GM12873 (cell line): ENCODE measurements at regions not wholly inside any gene's neighbourhood (a gene's known extent, or its start where the extent isn't known, plus 50 kb on each side); places are given as distances from the start of the nearest gene placed in this dataset.

Source experiments
- TF ChIP-seq, protein P1 (sequence below): IDR thresholded peaks from 2 replicates; pipeline ENCODE4 v1.5.1; 2012; ENCODE audit warnings: low read depth, mild to moderate bottlenecking, moderate library complexity, low read length, control low read depth; ENCODE audit not compliant: insufficient read depth; ENCODE audit errors: missing control alignments

DNA sequence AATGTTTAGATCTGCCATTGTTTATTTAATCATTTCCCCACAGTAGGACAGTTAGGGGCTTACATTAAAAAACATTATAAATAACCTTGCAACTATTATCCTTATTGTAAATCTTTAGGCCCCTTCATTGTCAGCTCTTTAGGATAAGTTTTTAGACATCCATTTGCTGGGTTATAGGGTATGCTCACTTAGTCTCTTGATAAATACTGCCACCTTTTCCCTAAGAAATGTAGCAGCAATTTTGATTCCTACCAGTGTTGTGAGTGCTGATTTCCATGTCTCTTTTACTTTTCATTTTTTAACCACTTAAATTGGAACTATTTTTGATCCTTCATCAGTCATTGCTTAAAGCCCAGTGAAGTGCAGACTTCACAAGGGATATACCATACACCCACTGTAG lies 94.4 kb downstream of the AVPR1A start:
- TF ChIP-seq, protein P1, sequence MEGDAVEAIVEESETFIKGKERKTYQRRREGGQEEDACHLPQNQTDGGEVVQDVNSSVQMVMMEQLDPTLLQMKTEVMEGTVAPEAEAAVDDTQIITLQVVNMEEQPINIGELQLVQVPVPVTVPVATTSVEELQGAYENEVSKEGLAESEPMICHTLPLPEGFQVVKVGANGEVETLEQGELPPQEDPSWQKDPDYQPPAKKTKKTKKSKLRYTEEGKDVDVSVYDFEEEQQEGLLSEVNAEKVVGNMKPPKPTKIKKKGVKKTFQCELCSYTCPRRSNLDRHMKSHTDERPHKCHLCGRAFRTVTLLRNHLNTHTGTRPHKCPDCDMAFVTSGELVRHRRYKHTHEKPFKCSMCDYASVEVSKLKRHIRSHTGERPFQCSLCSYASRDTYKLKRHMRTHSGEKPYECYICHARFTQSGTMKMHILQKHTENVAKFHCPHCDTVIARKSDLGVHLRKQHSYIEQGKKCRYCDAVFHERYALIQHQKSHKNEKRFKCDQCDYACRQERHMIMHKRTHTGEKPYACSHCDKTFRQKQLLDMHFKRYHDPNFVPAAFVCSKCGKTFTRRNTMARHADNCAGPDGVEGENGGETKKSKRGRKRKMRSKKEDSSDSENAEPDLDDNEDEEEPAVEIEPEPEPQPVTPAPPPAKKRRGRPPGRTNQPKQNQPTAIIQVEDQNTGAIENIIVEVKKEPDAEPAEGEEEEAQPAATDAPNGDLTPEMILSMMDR, result no peak

DNA sequence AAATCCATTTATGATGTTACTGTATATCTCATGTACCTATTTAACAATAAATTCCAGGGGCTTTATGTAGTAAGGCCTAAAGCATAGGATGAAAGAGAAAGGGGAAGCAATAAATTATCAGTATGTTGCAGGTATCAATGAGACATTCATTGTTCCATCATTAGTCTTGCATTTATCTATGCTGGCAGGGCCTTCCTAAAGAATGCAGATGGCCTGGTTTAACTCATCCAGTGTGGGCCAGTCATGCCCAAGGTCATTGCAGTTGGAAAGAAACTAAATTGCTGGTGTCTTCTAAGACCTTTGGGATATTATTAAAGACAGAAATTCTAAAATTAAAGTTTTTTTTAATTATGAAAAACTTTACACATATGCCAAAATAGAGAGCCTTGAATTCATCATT lies 98.3 kb downstream of the AVPR1A start:
- TF ChIP-seq, protein P1, result no peak

DNA sequence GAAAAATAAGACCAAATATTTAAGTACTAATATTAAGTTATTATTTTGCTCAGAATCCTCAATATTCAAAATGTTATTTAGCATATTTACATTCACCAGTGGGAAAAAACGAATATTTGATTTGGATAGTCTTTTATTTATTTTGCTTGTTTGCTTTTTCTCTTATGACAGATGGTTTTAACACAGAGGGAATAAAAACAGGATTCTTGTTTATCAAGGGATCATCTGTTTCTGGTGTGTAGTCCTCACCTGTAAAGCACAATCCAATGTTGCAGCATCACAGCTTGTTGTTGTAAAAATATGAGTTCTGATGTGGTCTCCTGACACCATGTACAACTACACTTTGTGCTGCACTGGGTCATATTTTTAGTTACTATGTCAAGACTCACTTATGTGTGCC lies 103.9 kb downstream of the AVPR1A start:
- TF ChIP-seq, protein P1, result no peak

DNA sequence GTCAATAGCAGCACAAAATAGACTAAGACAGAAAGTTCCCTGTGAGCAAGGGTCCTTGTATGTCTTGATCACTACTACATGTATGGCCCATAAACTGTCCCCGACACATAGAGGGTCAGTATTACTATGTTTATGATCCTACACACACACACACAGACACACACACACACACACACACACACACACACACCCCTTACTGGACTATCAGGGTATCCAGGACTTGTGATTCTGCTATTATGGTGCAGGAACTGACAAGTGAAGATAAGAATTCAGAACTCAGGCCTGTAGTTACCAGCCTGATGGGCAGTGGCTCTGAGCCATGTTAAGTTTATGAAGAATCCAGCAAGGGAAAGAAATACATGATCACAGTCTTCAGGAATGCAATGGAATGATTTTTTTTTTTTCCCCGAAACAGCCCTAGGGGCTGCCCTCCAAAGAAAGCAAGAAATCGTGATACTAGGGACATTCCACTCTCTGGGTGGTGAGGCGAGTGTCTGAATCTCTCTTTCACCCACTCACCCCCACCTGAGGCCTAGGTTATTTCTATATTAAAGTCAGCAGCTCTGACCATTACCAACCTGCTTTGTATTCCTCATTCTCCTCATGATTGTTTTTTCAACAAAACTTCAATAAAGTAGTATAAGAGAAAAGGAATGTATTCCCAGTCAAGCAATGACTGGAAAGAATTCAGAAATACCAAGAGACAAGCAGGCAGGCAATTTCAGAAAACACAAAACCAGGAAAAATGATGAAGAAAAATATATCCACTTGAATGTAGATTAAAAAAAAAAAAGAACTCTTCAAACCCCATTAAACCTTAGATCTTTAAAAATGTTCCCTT lies 105.8 kb downstream of the AVPR1A start:
- TF ChIP-seq, protein P1, result no peak

DNA sequence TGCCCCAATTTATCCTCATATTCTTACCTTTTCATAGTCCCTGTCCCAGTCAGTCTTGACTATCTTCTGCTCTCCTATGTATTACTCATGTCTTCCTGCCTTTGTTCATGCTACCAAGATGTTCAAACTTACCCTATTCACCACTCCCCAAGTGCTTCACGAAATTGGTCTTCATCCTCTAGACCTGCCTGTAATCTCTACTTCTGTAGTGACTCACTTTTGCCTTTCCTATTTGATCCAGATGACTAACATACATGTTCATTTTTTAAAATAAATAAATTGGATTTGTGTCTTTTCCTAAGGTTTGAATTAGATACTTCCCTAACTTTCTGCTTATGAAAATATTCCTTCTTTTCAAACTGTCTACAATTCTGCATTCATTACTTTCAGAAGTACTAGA lies 107.7 kb upstream of the PPM1H start:
- TF ChIP-seq, protein P1, result no peak

DNA sequence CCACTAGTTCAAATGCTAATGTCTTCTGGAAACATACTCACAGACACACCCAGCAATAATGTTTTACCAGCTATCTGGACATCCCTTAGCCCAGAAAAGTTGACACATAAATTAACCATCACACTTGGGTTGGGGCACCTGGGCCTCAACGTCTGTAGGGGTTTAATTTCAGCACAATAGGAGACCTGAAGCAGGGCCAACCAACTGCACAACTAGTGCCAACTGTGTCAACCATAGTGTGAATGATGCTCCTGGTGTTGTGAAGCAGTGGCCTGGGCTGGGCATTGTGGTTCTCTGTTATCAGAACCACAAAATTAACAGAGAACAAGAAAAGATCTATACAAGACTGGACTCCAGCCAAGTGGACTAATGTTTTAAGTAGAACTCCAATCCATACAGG lies 106.7 kb upstream of the PPM1H start:
- TF ChIP-seq, protein P1, result no peak

DNA sequence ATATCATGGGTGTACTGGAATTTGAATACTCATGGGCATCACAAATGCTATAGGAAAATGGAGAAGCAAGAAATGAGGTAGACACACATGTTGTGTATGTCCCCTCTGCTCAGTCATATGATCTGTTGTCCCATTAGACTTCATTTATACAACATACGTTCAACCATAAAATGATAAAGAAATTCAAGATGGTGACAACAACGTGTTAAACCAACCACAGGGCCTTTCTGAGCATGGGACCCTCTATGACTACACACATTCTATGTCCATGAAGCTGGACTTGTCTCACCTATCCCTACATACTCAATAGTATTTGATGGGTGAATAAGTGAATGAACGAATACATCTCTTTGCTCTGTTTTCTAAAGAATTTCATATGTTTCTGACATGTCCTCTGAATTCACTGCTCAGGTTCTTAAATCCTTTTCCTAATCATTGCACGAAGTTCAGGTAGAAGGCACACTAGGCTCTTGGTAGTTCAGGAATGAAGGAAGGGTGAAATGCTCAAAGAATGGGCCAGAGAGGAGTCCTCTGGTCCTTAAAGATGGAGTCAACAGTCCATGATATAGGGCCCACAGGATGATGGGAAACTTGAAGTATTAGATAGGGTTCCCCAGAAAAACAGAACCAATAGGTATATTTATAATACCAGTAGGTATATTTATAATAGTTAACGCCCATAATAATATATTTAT lies 105.7 kb upstream of the PPM1H start:
- TF ChIP-seq, protein P1, result no peak
